Stimulated activated CD4-positive, alpha-beta T cell treated with anti-CD3 and anti-CD28 coated beads, Interleukin-4, amount 100 ng/mL, for 48 hours (primary cell): ENCODE measurements at regions not wholly inside any gene's neighbourhood (a gene's known extent, or its start where the extent isn't known, plus 50 kb on each side); places are given as distances from the start of the nearest gene placed in this dataset.
"Not testable (repeated sequence)": the region's sequence is repeated elsewhere in the genome, so short reads cannot be mapped to it uniquely, and the experiment has no call there.

ENCODE experiments used
- DNase-seq, 2 donors: peaks; one replicate each; pipeline ENCODE4 v3.0.0-alpha.2; 2020; ENCODE audit warnings: low read depth in 2 of 2

DNA sequence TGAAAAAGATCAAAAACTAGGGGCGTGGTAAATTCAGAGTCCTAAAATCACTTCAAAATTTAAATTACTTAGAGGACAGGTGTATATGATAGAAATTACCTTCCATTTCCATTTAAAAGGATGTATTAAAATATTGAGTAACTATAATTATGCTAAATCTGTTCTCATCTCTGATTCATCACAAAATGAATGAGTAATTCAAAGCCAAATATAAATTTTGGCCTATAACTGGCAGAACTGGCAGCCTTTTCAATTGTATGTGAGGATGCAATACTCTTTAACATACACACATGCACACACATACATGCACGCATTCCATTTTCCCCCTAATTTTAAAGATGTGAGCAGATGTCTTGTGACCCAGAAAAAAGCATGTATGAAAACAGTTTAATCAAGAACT, 194.6 kb downstream of the EPM2A start:
- DNase-seq = no peak

DNA sequence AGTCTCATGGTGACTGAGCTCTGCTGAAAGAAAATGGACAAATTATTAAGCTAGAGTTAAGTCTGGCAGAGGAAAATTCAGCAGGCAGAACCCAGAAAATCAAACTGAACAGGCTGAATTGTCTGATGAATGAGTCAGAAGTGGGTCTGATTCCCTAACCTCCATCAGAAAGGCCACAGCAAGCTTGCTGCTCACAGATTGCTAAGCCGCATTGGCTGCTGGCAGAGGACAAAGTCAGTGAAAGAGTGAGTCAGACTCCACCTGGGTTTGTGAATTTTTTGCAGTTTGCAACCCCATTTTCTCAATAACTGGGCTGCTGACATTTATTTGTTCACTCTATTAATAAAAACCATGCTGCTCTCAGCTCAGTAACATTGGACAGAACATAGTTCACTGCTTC, 191.3 kb downstream of the EPM2A start:
- DNase-seq = no peak

DNA sequence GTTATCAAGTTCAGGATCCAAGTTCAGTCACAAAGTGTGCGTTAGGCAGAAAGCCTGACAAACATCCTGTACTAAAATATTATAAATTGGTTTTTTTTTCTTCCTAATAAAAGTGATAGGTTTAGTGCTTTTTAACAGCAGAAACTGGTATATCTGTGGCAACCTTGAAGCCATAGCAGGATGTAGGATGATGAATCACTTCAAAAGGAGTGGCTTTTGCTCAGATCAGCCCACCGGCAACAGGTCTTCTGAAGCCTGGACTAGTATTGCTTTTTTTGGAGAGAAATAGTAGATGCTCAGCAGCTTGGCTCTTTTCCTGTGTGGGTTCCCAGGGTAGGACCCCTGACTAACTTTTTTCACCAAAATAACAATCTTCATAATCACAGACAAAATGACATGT, 190.8 kb downstream of the EPM2A start:
- DNase-seq = no peak

DNA sequence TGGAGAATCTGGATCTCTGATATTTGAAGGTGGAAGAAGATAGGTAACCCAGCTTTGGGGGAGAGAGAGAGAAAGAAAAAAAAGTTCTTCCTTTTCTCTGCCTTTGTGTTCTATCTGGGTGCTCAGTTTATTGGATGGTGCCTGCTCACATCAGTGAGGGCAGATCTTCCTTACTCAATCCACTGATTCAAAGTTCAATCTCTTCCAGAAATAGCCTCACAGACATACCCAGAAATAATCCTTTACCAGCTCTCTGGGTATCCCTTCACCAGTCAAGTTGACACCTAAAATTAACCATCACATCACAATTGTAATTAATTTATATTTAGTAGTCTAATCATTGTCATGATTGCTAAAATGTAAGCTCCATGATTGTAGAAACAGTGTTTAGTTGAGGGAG, 189.1 kb downstream of the EPM2A start:
- DNase-seq = no peak

DNA sequence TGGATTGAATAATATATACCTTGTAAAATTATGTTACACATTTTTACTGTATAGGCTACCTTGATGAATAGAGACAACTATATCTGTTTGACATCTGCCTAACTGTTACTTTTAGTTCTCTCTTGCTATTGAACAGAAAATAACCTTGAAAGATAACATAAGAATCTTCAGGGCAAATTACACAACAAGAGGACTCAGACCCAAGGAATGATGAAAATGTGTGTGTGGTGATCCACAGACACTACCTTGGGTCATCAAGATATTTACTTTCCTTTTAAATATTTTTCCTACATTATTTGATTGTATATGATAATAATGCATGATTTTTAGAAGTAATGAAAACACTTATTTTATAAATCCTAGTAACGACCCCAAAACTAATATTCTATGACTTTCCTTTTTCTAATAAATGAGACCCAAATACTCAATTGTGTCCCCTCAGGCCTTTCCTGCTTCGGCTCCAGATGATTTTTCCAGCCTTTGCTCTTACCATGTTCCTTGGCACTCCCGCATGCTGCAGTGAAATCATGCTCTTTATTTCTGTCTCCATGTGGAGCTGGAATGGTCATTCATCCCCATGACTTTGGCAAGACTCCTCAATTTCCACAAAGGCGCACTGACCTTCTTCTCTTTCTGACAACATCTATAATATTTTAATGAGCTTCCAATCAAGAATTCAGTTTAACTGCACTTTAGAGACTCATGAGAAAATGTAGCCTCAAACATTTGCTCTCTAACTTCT, 187.6 kb downstream of the EPM2A start:
- DNase-seq = no peak

DNA sequence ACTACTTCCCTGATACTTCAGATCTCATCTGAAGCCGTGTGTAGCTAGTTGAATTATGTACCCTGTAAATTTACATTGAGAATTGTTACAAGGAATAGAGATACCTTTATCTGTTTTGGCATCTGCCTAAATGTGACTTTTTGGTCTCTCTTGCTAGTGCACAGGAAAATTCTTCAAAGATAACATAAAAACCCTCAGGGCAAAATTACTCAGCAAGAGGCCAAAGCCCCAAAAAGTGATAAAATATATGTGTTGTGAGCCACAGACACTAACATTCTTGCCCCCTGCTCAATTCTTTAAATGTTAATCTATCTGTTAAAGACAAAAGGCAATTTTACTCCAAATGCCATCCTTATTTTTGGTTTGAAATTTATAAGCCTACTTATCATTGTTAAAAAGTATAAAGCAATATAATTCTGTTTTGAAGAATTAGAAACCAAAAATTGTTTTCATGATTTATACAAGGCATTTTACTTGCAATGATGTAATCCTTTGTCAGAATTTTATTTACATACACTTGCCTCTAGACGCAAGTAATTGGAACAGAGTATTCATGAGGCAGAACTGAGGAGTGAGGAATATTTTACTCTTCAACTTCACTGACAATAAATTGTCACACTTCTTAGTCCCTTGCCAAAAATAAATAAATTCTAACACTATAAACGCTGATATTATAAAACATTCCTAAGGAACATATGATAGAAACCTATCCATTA, 186.2 kb downstream of the EPM2A start:
- DNase-seq = no peak

DNA sequence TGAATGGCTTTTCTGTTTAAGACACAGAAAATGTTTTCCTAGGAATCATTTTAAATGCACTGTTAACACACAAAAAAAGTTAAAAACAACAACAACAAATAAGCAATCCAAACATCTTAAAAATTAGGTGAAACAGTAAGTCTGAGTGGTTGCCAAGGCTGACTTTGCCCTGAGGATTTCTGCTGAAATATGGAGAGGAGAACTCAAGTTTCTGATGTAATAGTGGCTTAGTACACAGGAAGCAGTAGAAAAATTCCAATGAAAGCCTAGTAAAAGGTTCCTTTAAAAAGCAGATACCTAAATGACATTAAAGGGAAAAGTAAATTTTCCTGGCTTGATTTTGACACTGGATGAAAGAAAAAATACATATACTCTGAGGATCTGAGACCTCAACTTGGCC, 184.2 kb downstream of the EPM2A start:
- no peak for DNase-seq

DNA sequence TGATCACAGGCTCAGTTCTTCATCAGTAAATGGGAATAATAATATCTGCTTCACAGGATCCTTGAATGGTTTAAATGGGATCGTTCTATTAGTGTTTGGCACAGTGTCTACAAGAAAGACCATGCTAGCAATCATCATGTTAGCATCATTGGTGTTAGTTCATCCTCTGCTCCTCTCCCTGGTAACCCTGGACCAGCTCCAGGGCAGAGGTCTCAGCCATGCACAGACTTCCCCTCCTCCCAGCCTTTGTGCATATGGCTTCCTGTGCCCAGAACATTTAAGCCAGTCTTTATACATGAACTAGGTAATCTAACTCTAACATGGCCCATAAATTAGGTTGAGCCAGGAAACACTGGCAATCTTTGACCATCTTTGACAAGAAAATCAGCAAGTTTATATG, 180.2 kb downstream of the EPM2A start:
- DNase-seq = no peak

DNA sequence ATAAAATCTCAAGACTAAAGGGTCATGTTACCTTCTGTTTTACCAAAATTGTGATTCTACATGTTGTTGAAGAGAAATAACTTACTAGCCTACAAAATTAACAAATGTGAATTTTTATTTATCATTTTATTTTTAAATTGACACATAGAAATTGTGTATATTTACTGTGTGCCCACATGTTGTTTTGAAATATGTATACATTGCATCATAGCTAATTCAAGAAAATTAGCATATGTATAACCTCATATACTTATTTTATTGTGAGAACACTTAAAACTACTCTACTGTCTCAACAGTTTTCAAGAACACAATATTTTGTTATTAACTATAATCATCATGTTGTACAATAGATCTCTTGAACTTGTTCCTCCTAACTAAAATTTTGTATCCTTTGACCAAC, 177.8 kb downstream of the EPM2A start:
- no peak for DNase-seq

DNA sequence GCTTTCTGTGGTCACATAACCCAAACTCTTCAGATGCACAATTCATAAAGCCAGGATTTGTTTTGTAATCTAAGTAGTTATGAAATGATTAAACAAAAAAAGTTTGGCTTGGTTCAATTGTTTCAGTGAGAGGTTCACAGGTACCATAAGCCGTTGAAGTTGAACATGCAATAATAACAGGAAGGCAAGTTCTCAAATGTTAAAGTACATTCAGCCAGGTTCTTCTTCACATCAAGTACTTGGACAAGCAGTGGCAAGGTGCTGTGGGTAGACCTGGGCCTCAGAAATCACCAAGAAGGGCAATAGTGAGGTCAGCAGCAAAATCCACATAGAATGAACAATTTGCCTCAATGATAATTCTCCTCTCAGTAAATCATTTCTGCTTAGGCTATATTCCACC, 175.5 kb downstream of the EPM2A start:
- no peak for DNase-seq

DNA sequence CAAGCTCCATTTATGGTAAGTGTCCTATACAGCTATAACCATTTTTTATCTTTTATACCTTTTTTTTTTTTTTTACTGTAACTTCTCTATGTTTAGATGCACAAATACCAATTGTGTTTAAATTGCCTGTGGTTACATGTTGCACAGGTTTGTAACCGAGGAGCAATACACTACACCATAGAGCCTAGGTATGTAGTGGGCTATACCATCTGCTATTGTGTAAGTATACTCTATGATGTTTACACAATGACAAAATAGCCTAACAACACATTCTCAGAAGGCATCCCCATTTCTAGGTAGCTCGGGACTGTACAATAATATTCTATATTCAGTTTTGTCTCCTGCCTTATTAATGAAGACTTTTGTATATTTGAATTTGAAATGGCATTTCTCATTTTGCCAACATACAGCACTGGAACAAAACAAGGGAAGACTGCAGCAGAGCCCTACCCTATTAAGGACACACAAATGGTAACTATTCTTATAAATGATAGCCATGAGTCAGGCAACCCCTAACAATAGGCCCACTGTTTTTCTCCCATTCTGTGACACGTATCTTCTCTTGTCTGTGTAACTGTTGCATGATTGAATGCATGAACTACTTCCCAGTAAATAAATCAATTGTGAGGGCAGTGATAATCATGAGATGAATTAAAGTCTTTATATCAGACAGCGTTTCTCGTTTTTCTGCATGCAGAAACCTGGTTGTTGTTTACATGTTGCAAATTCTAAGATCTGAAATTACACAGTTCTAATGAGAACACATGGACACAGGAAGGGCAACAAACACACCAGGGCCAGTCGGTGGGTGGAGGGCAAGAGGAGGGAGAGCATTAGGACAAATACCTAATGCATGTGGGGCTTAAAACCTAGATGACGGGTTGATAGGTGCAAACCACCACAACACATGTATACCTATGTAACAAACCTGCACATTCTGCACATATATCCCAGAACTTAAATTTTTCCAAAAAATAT, 173.9 kb downstream of the EPM2A start:
- no peak for DNase-seq

DNA sequence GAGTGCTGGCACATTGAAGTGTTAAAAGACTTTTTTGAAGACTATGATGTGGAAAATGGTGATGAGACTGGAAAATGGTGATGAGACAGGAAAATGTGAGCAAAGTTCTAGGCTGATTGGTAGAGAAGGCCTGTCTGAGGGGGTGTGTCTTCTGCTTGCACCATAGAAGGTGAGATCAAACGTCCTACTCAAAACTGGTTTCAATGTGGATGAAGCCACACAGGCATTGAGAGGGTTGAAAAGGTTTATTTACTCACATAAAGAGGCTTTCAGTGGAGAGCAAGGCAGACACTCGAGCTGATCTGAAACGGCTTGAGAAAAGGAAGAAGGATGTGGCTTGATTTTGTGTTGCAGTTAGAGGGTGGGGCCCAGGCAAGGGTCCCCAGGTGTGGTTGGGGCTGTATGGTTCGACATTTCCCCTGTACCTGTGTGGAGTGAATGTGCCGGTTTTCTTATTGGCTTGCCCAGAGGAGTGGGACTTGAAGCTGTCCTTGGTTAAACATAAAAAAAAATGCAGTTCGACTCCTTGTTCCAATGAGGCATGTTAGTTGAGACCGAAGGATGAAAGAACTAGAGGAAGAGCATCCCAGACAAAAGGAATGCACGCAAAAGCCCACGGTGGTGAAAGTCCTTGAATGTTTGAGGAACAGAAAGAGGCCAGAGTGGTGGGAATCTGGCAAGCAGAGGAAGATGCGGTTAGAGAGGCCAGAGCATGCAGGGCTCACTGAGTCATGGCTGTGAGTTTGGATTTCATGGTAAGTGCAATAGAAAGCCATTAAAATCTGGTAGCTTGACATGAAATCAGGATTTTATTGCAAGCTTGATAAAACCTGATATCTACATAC, 172.3 kb downstream of the EPM2A start:
- DNase-seq = no peak

DNA sequence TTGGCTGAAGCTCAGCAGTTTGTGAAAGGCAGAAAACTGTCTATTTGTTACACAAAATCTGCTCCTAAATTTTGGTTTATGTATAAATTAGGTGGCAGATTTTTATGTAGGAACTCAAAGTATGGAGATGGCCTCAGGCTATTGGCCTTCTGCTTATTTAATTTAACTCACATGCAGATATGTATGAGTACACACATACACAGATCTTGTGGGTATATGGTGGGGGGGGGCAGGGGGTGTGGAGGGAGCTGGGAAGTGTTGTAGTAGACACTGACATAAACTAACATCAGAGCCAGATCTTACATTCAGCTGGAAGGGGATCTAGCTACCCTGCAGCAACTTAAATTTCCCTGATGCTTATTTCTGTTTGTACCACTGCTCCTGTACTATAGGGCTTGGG, 170.8 kb downstream of the EPM2A start:
- DNase-seq = no peak

DNA sequence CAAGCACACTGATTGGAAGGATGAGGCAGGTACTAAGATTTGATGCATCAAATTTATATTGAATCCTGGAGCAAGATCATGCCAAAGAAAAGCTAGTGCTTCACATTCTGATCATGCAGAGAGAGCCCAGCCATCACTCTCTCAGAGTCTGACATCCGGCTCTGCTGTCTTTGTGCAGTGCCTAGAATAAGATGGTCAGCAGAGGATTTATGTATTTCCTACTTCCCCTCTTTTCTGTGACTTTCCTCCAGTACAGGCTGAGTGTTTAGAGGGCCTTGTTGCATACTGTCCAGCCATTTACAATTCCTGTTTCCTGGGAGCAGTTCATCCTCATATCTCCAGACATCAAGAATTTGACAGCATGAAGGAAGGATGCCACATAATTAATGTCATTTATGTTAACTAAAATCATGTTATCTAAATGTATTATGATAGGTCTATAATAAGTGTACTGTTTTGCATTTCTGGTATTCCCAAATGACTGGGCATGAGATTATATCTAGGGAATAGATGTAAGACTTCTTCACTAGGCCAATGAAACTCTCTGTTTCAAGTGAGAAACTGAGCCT, 167.6 kb downstream of the EPM2A start:
- DNase-seq = no peak

DNA sequence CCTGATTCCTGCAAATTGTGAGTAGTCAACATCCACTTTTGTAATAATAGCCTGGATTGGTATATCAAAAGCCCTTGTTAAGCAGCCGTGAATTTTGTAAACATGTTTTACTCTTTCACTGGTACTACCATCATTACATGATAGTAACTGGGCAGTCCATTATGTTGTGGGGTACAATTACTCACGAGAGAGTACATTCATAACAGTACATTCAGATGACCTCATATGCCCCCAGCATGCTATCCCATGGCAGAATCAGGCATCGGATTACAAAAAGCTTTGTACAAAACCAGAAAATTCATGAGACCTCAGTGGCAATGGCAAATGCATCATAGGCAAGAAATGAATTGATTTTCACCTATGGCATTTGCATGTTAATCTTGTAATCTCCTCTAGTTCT, 166.2 kb downstream of the EPM2A start:
- DNase-seq = no peak

DNA sequence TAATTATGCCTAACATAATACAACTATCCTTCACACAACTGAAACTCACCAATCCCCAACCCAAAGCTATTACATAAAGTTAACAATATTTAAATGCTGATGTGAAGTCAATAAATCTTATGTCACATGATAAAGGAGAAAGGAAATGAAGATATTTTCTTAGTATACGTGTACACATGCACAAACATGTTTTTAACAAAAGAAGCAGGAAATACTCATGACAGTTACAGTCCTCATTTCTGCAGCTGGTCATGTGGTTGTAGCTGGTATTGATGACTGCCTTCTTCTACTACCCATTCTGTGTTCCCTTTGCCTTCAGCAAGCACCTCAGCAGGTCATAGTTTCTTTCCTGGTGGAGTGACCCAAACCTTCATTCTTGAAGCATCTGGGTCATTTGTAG, 165.0 kb downstream of the EPM2A start:
- DNase-seq = not testable (repeated sequence)

DNA sequence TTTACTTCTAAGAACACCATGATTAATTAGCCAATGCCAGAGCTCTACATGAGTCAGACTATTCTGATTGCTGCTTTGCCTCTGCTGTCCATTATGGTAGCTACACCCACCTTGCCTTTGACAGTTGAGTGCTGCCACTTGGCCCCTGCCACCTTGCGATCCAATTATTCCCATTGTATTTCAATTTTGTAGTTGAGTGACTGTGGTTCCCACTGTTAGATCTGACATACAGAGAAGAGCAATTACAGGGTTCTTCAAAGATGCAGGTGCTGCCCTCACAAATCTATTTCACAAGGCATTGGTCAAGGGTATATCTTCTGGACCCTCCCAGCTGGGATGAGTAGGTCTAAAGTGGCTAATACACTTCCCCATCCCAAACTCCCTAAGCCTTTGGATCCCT, 161.1 kb downstream of the EPM2A start:
- not testable (repeated sequence) for DNase-seq
